ENCODE measurements at regions not wholly inside any gene's neighbourhood (a gene's known extent, or its start where the extent isn't known, plus 50 kb on each side); places are given as distances from the start of the nearest gene placed in this dataset.

DNA sequence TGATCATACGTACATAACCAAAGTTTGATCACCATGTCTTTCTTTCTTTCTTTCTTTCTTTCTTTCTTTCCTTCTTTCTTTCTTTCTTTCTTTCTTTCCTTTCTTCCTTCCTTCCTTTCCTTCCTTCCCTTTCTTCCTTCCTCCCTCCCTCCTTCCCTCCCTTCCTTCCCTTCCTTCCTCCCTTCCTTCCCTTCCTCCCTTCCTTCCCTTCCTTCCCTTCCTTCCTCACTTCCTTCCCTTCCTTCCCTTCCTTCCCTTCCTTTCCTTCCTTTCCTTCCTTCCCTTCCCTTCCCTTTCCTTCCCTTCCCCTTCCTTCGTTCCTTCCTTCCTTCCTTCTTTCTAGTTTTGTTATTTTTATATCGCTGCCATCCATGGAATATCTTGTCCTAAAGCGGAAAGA lies 406.7 kb upstream of the DDX18 start:
- H3K9me2 ChIP-seq (ENCODE audit: insufficient read depth, low read length) = no peaks in the 10 kb centered on the region
- no peak overlapping the region for H3K27ac ChIP-seq (ENCODE audit: low read depth, low read length, poor library complexity, severe bottlenecking)
- H3K36me3 ChIP-seq (ENCODE audit: insufficient read depth, low read length) = no peaks in the 10 kb centered on the region
- no peak overlapping the region for H3K4me2 ChIP-seq (ENCODE audit: low read length)
- TF ChIP-seq, protein P1, sequence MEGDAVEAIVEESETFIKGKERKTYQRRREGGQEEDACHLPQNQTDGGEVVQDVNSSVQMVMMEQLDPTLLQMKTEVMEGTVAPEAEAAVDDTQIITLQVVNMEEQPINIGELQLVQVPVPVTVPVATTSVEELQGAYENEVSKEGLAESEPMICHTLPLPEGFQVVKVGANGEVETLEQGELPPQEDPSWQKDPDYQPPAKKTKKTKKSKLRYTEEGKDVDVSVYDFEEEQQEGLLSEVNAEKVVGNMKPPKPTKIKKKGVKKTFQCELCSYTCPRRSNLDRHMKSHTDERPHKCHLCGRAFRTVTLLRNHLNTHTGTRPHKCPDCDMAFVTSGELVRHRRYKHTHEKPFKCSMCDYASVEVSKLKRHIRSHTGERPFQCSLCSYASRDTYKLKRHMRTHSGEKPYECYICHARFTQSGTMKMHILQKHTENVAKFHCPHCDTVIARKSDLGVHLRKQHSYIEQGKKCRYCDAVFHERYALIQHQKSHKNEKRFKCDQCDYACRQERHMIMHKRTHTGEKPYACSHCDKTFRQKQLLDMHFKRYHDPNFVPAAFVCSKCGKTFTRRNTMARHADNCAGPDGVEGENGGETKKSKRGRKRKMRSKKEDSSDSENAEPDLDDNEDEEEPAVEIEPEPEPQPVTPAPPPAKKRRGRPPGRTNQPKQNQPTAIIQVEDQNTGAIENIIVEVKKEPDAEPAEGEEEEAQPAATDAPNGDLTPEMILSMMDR (conservative IDR thresholded peaks at IDR 0.05; ENCODE audit: low read length) = no peak
- TF ChIP-seq EZH2phosphoT487 (IDR thresholded peaks at IDR 0.05; ENCODE audit: borderline replicate concordance, low read depth, low read length) = no peak
- no peak overlapping the region for H3K4me3 ChIP-seq (ENCODE audit: low read depth, low read length, poor library complexity, severe bottlenecking)
- no peak overlapping the region for H2AFZ ChIP-seq (ENCODE audit: low read length)
- no peaks in the 10 kb centered on the region for H4K20me1 ChIP-seq (ENCODE audit: insufficient read depth, low read length)
- intact Hi-C loops (cut with micrococcal nuclease; ENCODE audit: unreplicated experiment) = no loop called here
- ChIA-PET CTCF (ENCODE audit: unreplicated experiment) (no interaction called here), POLR2A (no interaction called here)
- DNase-seq (ENCODE audit: low spot score) = no peak
- BruUV-seq (replicated peaks) = no TSS peak
- H3K9me3 ChIP-seq (ENCODE audit: low read length) = no peaks in the 10 kb centered on the region
- no peaks in the 10 kb centered on the region for H3K79me2 ChIP-seq (ENCODE audit: insufficient read depth, low read depth, low read length)
- H3K4me1 ChIP-seq (ENCODE audit: insufficient read depth, low read length, poor library complexity, severe bottlenecking) = no peaks in the 10 kb centered on the region

DNA sequence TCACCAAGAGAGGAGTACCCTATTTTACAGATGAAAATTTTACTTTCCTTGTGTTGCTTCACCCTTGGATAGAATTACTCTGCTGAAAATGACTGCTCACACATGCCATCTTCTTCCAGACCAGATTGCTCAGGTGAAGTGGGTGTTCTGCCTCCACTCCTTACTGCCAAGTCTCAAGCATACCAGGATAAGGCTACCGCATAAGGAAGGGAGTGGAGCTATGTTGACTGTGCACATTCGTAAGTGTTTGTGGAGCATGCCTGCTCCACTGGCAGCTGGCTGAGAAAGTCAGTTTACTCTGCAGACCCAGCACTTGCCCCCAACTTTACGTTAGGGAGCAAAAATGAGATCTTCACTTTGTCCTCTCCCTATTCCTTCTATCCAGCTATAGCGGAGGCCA lies 405.0 kb upstream of the DDX18 start:
- POLR2A ChIA-PET = no interaction called here
- H4K20me1 ChIP-seq (ENCODE audit: insufficient read depth, low read length) = no peaks in the 10 kb centered on the region
- intact Hi-C loops (cut with micrococcal nuclease; ENCODE audit: unreplicated experiment) = no loop called here

DNA sequence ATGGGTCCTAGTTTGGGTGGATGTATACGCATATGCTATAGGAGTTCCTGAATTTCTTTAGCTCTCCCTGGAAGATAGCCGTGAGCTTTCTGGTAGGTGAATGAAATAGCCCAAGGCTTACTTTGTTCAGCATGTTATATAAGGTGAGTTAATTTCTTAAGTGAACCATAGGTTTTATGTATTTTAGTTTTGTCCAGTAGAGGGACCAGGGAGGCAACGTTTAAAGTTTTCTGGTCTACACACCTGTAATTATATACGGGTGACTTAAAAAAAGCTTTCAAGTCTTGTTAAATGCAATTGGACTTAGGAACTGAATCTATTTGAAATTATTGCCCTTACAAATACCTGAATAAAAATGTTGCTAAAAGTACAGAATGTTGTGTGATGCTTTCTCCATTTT lies 402.5 kb upstream of the DDX18 start:
- no peak for TF ChIP-seq EZH2phosphoT487 (IDR thresholded peaks at IDR 0.05; ENCODE audit: borderline replicate concordance, low read depth, low read length)
- TF ChIP-seq, protein P1 (conservative IDR thresholded peaks at IDR 0.05; ENCODE audit: low read length) = peak; percentile 46
- Histone ChIP-seq H2AFZ (ENCODE audit: low read length) (no peak overlapping the region), H3K9me2 (ENCODE audit: insufficient read depth, low read length) (no peaks in the 10 kb centered on the region), H3K36me3 (ENCODE audit: insufficient read depth, low read length) (no peaks in the 10 kb centered on the region), H3K27ac (ENCODE audit: low read depth, low read length, poor library complexity, severe bottlenecking) (no peak overlapping the region), H3K4me2 (ENCODE audit: low read length) (no peak overlapping the region), H3K4me3 (ENCODE audit: low read depth, low read length, poor library complexity, severe bottlenecking) (no peak overlapping the region), H4K20me1 (ENCODE audit: insufficient read depth, low read length) (no peaks in the 10 kb centered on the region), H3K9me3 (ENCODE audit: low read length) (no peaks in the 10 kb centered on the region), H3K4me1 (ENCODE audit: insufficient read depth, low read length, poor library complexity, severe bottlenecking) (no peaks in the 10 kb centered on the region), H3K79me2 (ENCODE audit: insufficient read depth, low read depth, low read length) (no peaks in the 10 kb centered on the region)
- ChIA-PET POLR2A (interaction anchor here (1.2 kb wide), 1 partner anchor 82 kb away, joined by 3 read pairs; no protein-coding TSS in a partner anchor), CTCF (ENCODE audit: unreplicated experiment) (no interaction called here)
- intact Hi-C loops (cut with micrococcal nuclease; ENCODE audit: unreplicated experiment) = no loop called here
- BruUV-seq (replicated peaks) = no TSS peak
- DNase-seq (ENCODE audit: low spot score) = no peak

More for the DNA sequence above, 405.0 kb upstream of the DDX18 start:
- H3K36me3 ChIP-seq (ENCODE audit: insufficient read depth, low read length) = no peaks in the 10 kb centered on the region
- H3K79me2 ChIP-seq (ENCODE audit: insufficient read depth, low read depth, low read length) = no peaks in the 10 kb centered on the region
- H2AFZ ChIP-seq (ENCODE audit: low read length) = no peak overlapping the region
- no peak for TF ChIP-seq EZH2phosphoT487 (IDR thresholded peaks at IDR 0.05; ENCODE audit: borderline replicate concordance, low read depth, low read length)
- TF ChIP-seq, protein P1 (conservative IDR thresholded peaks at IDR 0.05; ENCODE audit: low read length) = no peak
- H3K4me1 ChIP-seq (ENCODE audit: insufficient read depth, low read length, poor library complexity, severe bottlenecking) = no peaks in the 10 kb centered on the region
- no peak overlapping the region for H3K4me3 ChIP-seq (ENCODE audit: low read depth, low read length, poor library complexity, severe bottlenecking)
- no peak for DNase-seq (ENCODE audit: low spot score)
- no peaks in the 10 kb centered on the region for H3K9me2 ChIP-seq (ENCODE audit: insufficient read depth, low read length)
- H3K9me3 ChIP-seq (ENCODE audit: low read length) = no peaks in the 10 kb centered on the region
- CTCF ChIA-PET (ENCODE audit: unreplicated experiment) = no interaction called here
- no TSS peak for BruUV-seq (replicated peaks)
- no peak overlapping the region for H3K4me2 ChIP-seq (ENCODE audit: low read length)
- H3K27ac ChIP-seq (ENCODE audit: low read depth, low read length, poor library complexity, severe bottlenecking) = no peak overlapping the region
